ENCODE measurements at regions not wholly inside any gene's neighbourhood (a gene's known extent, or its start where the extent isn't known, plus 50 kb on each side); places are given as distances from the start of the nearest gene placed in this dataset.

DNA sequence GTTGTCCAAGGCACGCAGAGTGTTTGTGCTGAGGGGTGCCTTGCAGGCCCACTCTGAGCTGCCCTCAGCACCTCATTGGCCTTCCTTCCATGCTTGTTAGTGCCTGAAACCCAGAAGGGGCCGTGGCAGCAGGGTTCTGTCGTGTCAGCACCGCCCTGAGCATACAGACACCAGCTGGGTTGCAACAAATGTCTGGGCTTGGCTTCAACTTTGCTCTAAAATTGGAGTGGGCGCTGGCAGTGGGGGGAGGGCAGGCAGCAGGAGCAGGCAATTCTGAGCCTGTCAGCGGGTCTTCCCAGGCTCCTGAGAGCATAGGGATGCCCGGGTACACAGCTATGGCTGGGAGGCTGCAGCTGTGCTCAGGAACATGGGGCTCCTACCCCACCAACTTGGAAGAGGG lies 464.3 kb downstream of the EPHA3 start:
- H3K4me3 ChIP-seq (ENCODE audit: low read depth in 1 of 3, low read length in 3 of 3) = no peak overlapping the region
- no peaks in the 10 kb centered on the region for H3K27me3 ChIP-seq (ENCODE audit: control insufficient read depth in 4 of 4, insufficient read depth in 4 of 4, low read length in 3 of 4)
- TF ChIP-seq, protein P1, sequence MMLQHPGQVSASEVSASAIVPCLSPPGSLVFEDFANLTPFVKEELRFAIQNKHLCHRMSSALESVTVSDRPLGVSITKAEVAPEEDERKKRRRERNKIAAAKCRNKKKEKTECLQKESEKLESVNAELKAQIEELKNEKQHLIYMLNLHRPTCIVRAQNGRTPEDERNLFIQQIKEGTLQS (IDR thresholded peaks at IDR 0.05) = no peak
- TF ChIP-seq GABPA (IDR thresholded peaks at IDR 0.05 in 1 of 2, conservative IDR thresholded peaks at IDR 0.05 in 1 of 2) (no peak), TAF1 (conservative IDR thresholded peaks at IDR 0.05) (no peak), SP1 (IDR thresholded peaks at IDR 0.05) (no peak), HNF4G (IDR thresholded peaks at IDR 0.05) (no peak), EGR1 (IDR thresholded peaks at IDR 0.05; ENCODE audit: low read depth in 2 of 2) (no peak), RAD21 (IDR thresholded peaks at IDR 0.05) (no peak), YY1 (IDR thresholded peaks at IDR 0.05) (no peak)
- TF ChIP-seq, protein P2, sequence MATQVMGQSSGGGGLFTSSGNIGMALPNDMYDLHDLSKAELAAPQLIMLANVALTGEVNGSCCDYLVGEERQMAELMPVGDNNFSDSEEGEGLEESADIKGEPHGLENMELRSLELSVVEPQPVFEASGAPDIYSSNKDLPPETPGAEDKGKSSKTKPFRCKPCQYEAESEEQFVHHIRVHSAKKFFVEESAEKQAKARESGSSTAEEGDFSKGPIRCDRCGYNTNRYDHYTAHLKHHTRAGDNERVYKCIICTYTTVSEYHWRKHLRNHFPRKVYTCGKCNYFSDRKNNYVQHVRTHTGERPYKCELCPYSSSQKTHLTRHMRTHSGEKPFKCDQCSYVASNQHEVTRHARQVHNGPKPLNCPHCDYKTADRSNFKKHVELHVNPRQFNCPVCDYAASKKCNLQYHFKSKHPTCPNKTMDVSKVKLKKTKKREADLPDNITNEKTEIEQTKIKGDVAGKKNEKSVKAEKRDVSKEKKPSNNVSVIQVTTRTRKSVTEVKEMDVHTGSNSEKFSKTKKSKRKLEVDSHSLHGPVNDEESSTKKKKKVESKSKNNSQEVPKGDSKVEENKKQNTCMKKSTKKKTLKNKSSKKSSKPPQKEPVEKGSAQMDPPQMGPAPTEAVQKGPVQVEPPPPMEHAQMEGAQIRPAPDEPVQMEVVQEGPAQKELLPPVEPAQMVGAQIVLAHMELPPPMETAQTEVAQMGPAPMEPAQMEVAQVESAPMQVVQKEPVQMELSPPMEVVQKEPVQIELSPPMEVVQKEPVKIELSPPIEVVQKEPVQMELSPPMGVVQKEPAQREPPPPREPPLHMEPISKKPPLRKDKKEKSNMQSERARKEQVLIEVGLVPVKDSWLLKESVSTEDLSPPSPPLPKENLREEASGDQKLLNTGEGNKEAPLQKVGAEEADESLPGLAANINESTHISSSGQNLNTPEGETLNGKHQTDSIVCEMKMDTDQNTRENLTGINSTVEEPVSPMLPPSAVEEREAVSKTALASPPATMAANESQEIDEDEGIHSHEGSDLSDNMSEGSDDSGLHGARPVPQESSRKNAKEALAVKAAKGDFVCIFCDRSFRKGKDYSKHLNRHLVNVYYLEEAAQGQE (IDR thresholded peaks at IDR 0.05) = no peak
- TF ChIP-seq, protein P3, sequence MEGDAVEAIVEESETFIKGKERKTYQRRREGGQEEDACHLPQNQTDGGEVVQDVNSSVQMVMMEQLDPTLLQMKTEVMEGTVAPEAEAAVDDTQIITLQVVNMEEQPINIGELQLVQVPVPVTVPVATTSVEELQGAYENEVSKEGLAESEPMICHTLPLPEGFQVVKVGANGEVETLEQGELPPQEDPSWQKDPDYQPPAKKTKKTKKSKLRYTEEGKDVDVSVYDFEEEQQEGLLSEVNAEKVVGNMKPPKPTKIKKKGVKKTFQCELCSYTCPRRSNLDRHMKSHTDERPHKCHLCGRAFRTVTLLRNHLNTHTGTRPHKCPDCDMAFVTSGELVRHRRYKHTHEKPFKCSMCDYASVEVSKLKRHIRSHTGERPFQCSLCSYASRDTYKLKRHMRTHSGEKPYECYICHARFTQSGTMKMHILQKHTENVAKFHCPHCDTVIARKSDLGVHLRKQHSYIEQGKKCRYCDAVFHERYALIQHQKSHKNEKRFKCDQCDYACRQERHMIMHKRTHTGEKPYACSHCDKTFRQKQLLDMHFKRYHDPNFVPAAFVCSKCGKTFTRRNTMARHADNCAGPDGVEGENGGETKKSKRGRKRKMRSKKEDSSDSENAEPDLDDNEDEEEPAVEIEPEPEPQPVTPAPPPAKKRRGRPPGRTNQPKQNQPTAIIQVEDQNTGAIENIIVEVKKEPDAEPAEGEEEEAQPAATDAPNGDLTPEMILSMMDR (IDR thresholded peaks at IDR 0.05; ENCODE audit: low read depth, low read length, missing input control) = no peak
- no peaks in the 10 kb centered on the region for H3K4me1 ChIP-seq (ENCODE audit: control insufficient read depth in 4 of 4, insufficient read depth in 4 of 4, low read length in 3 of 4)
- no peaks in the 10 kb centered on the region for H3K36me3 ChIP-seq (ENCODE audit: control insufficient read depth in 4 of 4, insufficient read depth in 3 of 4, low read depth in 1 of 4, low read length in 3 of 4)
- no peak for DNase-seq (ENCODE audit: low spot score)
- H3K9ac ChIP-seq (ENCODE audit: low read depth in 1 of 2, low read length in 2 of 2) = no peak overlapping the region
- 57% methylated on average over 7 of the region's 7 CpGs for WGBS
- H3K27ac ChIP-seq (ENCODE audit: low read depth in 1 of 2, low read length in 2 of 2) = no peak overlapping the region
- H3K9me3 ChIP-seq (ENCODE audit: control insufficient read depth in 4 of 4, low read length in 3 of 4) = no peaks in the 10 kb centered on the region

DNA sequence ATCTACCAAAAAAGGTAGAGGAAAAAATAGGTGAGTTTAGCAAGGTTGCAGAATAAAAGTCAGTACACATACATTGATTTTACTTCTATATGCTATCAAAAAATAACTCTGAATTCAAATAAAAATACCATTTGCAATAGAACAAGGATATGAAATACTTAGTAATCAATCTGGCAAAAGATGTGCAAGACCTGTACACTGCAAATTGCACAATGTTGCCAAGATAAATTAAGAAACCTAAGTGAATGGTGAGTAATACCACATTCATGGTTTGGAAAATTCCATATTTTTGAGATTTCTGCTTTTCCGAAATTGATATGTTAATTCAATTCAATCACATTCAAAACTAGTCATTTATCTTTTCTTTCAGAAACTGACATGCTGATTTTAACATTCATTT lies 464.8 kb downstream of the EPHA3 start:
- Histone ChIP-seq H3K9me3 (ENCODE audit: control insufficient read depth in 4 of 4, low read length in 3 of 4) (no peaks in the 10 kb centered on the region), H3K36me3 (ENCODE audit: control insufficient read depth in 4 of 4, insufficient read depth in 3 of 4, low read depth in 1 of 4, low read length in 3 of 4) (no peaks in the 10 kb centered on the region), H3K4me1 (ENCODE audit: control insufficient read depth in 4 of 4, insufficient read depth in 4 of 4, low read length in 3 of 4) (no peaks in the 10 kb centered on the region), H3K27ac (ENCODE audit: low read depth in 1 of 2, low read length in 2 of 2) (no peak overlapping the region), H3K4me3 (ENCODE audit: low read depth in 1 of 3, low read length in 3 of 3) (no peak overlapping the region), H3K27me3 (ENCODE audit: control insufficient read depth in 4 of 4, insufficient read depth in 4 of 4, low read length in 3 of 4) (no peaks in the 10 kb centered on the region), H3K9ac (ENCODE audit: low read depth in 1 of 2, low read length in 2 of 2) (no peak overlapping the region)
- no peak for TF ChIP-seq JUND (IDR thresholded peaks at IDR 0.05)
- no peak for TF ChIP-seq HNF4G (IDR thresholded peaks at IDR 0.05)
- TF ChIP-seq SP1 (IDR thresholded peaks at IDR 0.05) = no peak
- no peak for TF ChIP-seq GABPA (IDR thresholded peaks at IDR 0.05 in 1 of 2, conservative IDR thresholded peaks at IDR 0.05 in 1 of 2)
- no peak for TF ChIP-seq EGR1 (IDR thresholded peaks at IDR 0.05; ENCODE audit: low read depth in 2 of 2)
- TF ChIP-seq, protein P2 (IDR thresholded peaks at IDR 0.05) = no peak
- DNase-seq (ENCODE audit: low spot score) = no peak
- WGBS = 70% methylated on average over 1 of the region's 1 CpG
